ENCODE measurements at regions not wholly inside any gene's neighbourhood (a gene's known extent, or its start where the extent isn't known, plus 50 kb on each side); places are given as distances from the start of the nearest gene placed in this dataset.
"Not testable (repeated sequence)": the region's sequence is repeated elsewhere in the genome, so short reads cannot be mapped to it uniquely, and the experiment has no call there.

DNA sequence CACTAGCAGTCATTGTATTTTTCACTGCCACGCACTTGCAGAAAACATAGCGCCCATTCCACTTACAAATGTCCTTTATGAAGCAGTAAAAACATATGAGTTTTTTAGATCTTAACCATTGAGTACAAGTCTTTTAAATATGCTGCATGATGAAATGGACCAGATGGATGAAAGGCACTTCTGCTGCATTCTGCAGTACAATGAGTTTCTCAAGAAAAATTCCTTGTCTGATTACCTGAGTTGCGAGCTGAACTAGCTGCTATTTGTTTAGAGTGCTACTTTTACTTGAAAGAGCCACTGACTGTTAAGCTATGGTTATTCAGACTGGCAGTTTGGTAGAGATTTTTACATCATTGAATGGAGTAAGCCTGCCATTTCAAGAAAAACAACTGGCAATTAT is 825.5 kb upstream of the ACVR2A start:
- H3K4me3 Mint-ChIP-seq, result no peak overlapping the region
- peaks cover 11% of the 10 kb centered on the region for H3K9me3 Mint-ChIP-seq
- no peak overlapping the region for H3K27ac Mint-ChIP-seq
- peaks cover 4% of the 10 kb centered on the region for H3K27me3 Mint-ChIP-seq
- no peaks in the 10 kb centered on the region for H3K4me1 Mint-ChIP-seq
- peaks cover 4% of the 10 kb centered on the region for H3K36me3 Mint-ChIP-seq

DNA sequence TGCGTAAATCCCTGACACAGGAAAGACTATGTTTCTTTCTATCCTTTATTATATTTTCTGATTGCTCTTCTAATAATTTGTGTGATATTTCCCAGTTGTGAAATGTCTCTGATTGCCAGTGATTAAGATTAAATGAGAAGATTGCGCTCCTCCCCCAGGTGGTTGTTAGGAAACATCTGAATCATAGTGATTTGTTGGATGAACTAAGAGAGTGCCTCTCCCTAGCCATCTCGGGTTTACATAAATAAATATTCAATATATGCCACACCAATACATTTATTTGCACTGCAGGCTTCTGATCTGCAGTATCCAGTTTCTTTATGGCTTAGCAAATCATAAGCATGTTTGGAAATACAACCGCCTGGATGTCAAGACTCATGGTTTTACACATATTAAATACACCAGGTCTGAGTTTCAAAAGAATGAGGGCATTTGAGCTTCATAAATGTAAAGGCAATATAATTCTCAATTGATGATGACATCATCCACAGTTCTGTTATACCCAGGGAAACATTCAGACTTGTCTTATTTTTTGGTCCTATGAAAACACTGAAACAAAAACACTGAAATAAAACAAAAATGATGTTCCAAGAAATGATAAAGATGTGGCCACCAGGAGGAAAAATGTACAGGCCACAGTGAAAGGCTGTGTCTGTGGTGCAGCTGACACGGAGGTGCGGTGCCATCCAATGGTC is 826.7 kb upstream of the ACVR2A start:
- Mint-ChIP-seq H3K27me3 (peaks cover 3% of the 10 kb centered on the region), H3K4me1 (no peaks in the 10 kb centered on the region), H3K36me3 (peaks cover 4% of the 10 kb centered on the region), H3K27ac (no peak overlapping the region), H3K4me3 (no peak overlapping the region), H3K9me3 (peaks cover 8% of the 10 kb centered on the region)

DNA sequence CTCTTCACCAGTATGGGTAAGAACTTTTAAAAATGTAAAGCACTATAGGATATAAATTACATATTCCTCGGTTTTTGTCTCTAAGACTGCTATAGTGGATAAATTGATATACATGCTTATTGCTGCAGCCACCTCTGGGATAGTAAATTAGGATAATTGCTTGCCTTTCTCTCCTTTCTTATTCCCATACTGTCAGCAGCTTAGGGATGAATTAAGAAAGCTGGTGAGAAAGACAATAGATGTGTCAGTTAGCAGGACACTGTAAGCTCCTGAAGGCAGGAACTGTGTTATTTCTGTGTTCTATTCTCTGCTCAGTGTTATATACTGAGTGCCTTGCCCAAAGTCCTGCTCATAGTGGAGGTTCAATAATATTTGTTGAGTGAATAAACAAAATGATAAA is 828.6 kb upstream of the ACVR2A start:
- no peaks in the 10 kb centered on the region for H3K9me3 Mint-ChIP-seq
- no peak overlapping the region for H3K4me3 Mint-ChIP-seq
- H3K27me3 Mint-ChIP-seq, result peaks cover 1% of the 10 kb centered on the region
- no peaks in the 10 kb centered on the region for H3K36me3 Mint-ChIP-seq
- no peak overlapping the region for H3K27ac Mint-ChIP-seq
- no peaks in the 10 kb centered on the region for H3K4me1 Mint-ChIP-seq

DNA sequence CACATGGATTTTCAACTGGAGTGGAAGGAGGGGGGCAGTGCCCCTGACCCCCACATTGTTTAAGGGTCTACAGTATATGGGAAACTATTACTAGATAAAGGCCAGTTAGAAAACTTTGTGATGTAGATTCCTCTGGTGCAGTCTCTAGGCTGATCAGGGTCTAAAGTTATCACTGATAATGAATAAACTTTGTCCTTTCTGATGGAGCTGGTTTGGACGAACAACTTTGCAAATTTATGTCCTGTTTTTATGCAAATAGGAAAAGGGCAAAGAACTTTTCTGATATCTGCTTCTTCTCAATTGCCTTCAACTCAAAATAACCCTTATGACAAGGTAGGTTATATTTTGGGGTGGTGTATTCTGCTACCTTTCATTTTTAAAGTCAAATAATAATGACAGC is 829.2 kb upstream of the ACVR2A start:
- no peaks in the 10 kb centered on the region for H3K36me3 Mint-ChIP-seq
- no peak overlapping the region for H3K4me3 Mint-ChIP-seq

DNA sequence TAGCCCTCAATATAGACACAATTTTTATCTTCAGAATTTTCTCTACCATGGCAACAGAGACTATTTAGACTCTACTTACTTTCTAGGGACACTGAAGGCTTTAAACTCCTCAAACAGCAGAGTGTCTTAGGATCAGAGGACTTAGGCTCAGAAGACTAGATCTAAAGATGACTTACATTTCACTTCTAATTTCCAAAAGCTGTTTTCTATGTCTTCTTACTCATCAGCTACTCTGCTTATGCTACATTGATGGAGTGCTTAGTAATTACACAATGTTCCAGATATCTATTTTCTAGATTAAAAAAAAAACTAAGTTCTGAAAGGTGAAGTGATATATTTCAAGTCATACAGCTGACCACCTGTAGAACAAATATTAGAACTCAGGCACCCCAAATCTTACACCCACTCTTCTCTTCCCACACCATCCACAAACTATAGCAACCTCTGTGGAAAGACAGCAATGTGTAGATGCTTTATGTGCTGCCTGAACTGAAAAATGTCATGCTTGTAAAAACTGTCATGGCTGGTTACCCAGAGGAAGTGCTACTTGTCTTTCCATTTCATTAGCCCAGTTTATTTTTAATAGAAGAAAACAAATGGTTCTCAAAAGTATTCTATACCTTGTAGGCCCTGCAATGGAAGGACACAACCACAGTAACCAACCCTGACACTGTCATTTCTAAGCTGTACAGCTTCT is 831.0 kb upstream of the ACVR2A start:
- Mint-ChIP-seq H3K36me3 (no peaks in the 10 kb centered on the region), H3K27me3 (peaks cover 3% of the 10 kb centered on the region), H3K9me3 (no peaks in the 10 kb centered on the region), H3K4me3 (no peak overlapping the region), H3K4me1 (no peaks in the 10 kb centered on the region), H3K27ac (no peak overlapping the region)

More for the DNA sequence above, 829.2 kb upstream of the ACVR2A start:
- Mint-ChIP-seq H3K4me1 (no peaks in the 10 kb centered on the region), H3K9me3 (no peaks in the 10 kb centered on the region), H3K27me3 (peaks cover 1% of the 10 kb centered on the region), H3K27ac (no peak overlapping the region)

DNA sequence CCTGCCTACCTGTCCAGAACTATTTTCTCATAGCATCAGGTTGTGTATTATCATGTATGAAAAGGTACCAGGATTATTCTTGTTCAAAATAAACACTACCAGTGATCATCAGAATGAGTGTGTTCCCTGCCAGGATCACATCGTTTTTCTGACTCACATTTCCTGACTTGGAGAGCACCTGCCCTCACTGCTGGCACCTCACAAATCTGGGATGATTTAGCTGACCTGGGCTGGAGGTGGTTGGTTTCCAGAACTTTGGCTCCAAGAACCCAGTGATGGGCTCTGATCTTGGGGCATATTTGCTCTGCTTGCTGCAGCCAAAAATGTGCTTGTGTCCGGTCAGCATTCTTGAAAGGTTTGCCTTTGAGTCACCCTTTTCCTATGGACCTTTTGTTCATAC is 836.3 kb upstream of the ACVR2A start:
- H3K27me3 Mint-ChIP-seq, result peaks cover 3% of the 10 kb centered on the region
- H3K4me3 Mint-ChIP-seq, result no peak overlapping the region
- no peaks in the 10 kb centered on the region for H3K9me3 Mint-ChIP-seq
- no peaks in the 10 kb centered on the region for H3K4me1 Mint-ChIP-seq
- no peak overlapping the region for H3K27ac Mint-ChIP-seq
- H3K36me3 Mint-ChIP-seq, result no peaks in the 10 kb centered on the region

DNA sequence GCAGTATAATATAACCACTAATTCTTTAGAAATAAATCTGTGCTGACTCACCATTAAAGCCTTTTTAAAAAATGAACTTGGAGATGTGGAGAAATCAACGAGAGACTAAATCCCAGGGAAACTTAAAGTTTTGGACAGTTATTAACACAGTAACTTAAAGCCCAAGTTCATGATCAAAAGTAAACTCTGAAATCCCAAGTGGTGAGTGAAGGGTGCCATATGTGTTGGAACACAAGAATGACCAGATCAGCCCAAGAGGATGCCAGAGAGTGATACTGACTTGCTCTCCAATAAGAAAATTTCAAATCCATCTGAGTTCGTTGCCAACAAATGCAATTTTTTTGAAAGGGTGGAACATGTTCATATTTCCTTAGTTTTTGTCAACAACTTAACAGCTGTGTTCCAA is 838.1 kb upstream of the ACVR2A start:
- Mint-ChIP-seq H3K27me3 (peaks cover 3% of the 10 kb centered on the region), H3K27ac (no peak overlapping the region), H3K36me3 (no peaks in the 10 kb centered on the region), H3K4me3 (no peak overlapping the region), H3K9me3 (no peaks in the 10 kb centered on the region), H3K4me1 (no peaks in the 10 kb centered on the region)

DNA sequence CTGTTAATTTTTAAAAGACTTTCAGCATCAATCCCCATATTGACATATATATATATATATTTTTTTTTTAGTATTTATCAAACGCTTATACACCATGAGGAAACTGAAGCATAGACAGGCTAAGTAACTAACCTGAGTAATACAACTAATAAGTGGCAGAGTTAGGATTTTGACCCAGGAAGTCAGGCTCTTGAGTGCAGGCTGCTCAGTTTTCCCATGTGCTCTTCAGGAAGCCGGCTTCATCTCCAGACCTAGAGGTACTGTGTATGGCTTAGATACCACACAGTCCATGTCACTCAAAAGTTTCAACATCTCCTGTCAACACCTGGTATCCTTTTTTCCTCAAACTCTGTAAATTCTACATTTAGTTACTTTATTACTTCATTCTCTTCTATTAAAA is 841.7 kb upstream of the ACVR2A start:
- no peaks in the 10 kb centered on the region for H3K27me3 Mint-ChIP-seq
- H3K27ac Mint-ChIP-seq, result no peak overlapping the region
- H3K9me3 Mint-ChIP-seq, result no peaks in the 10 kb centered on the region
- no peaks in the 10 kb centered on the region for H3K4me1 Mint-ChIP-seq
- no peaks in the 10 kb centered on the region for H3K36me3 Mint-ChIP-seq
- no peak overlapping the region for H3K4me3 Mint-ChIP-seq

DNA sequence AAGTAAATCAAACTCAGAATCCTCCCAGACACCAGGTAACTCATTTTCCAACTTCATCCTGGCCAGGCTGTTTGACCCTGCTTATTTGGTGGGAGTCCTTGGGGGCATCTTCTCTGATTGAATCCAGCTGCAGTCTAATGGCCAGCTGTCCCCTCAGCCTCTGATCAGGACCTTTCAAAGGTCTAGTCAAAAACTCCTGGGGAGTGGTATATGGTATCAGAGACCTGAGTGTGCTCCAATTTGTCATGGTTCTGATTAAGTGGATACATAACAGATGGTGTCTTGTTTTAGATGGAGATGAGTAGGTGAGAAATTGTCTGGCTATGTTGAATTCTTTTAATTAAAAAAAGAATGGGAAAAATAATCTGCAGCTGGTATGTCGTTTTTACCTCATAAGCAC is 842.6 kb upstream of the ACVR2A start:
- no peak overlapping the region for H3K4me3 Mint-ChIP-seq
- H3K9me3 Mint-ChIP-seq, result no peaks in the 10 kb centered on the region
- H3K36me3 Mint-ChIP-seq, result no peaks in the 10 kb centered on the region
- no peaks in the 10 kb centered on the region for H3K4me1 Mint-ChIP-seq
- H3K27me3 Mint-ChIP-seq, result no peaks in the 10 kb centered on the region
- H3K27ac Mint-ChIP-seq, result no peak overlapping the region

DNA sequence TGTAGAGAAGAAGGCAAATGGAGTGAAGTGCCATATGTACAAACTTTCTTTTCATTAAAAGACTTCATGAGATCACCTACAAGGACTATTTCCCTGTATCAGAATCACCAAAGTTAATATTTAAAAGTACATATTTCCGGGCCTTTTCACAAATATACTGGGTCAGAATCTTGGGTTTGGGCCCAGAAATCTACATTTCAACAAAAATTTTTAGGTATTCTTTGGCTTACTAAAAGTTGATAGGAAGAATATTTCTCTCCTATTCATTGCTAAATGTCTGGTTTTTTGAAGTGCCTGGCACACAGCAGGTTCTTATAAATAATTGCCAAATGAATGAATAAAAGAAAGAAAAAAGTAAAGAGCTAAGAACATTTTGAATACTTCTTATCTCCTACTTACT is 843.8 kb upstream of the ACVR2A start:
- no peaks in the 10 kb centered on the region for H3K4me1 Mint-ChIP-seq
- H3K4me3 Mint-ChIP-seq, result no peak overlapping the region
- no peak overlapping the region for H3K27ac Mint-ChIP-seq
- H3K27me3 Mint-ChIP-seq, result no peaks in the 10 kb centered on the region
- no peaks in the 10 kb centered on the region for H3K9me3 Mint-ChIP-seq
- no peaks in the 10 kb centered on the region for H3K36me3 Mint-ChIP-seq

DNA sequence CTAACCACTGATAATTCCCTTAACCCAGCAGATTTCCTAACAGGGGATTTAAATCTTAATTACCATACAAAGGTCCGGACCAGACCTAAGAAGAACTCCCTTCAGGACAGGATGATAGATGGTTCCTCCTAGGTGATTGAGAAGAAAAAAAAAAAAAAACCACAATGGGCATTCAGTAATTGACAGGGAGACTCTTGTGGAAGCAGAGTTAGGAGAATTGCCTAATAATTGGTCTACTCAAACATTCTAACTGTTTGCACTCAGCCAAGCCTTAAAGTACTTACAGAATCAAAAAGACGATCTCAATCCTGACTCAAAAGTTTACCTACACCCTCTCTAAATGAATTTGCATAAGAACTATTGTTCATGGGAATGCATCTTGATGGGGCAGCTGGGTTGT is 844.7 kb upstream of the ACVR2A start:
- H3K4me3 Mint-ChIP-seq, H3K36me3 Mint-ChIP-seq, H3K4me1 Mint-ChIP-seq, H3K27ac Mint-ChIP-seq, H3K27me3 Mint-ChIP-seq, H3K9me3 Mint-ChIP-seq: not testable (repeated sequence)

DNA sequence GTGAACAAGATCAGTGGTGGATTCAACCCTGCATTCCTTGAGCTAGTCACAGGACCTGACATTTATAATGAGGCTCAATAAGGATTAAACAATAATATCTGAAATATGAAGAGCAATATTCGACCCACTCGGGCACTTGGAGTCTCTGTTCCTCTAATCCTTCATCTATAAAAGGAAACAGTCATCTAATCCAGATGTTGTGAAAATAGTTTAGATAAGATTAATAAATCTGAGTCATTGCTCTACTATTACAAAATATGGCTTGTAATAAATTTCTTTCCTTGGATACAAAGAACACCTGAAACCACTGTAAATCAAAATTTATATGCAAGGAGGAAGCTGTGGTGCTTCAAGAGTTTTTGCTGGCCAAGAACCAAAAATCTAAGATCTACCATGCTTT is 846.9 kb upstream of the ACVR2A start:
- H3K9me3 Mint-ChIP-seq, result no peaks in the 10 kb centered on the region
- H3K27ac Mint-ChIP-seq, result no peak overlapping the region
- H3K27me3 Mint-ChIP-seq, result no peaks in the 10 kb centered on the region
- no peak overlapping the region for H3K4me3 Mint-ChIP-seq
- H3K36me3 Mint-ChIP-seq, result no peaks in the 10 kb centered on the region
- H3K4me1 Mint-ChIP-seq, result no peaks in the 10 kb centered on the region

DNA sequence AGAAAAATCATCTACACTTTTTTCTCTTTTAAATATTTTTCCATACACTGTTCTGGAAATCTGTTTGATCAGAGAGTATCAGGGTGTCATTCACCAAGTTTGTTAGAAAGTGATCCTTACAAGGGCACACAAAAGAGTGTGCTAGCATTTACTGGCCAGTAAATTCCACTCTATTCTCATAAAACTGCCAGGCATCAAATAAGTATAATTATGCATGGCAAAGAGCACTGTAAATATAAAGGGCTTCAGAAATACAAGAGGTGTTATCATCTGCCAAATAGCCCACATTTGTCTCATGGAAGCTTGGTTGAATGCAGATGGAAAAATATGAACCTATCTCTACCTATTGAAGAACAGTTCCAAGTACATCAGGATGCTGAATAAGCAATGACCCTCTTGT is 847.3 kb upstream of the ACVR2A start:
- Mint-ChIP-seq H3K27me3 (no peaks in the 10 kb centered on the region), H3K4me1 (no peaks in the 10 kb centered on the region), H3K4me3 (no peak overlapping the region), H3K27ac (no peak overlapping the region), H3K9me3 (no peaks in the 10 kb centered on the region), H3K36me3 (no peaks in the 10 kb centered on the region)

DNA sequence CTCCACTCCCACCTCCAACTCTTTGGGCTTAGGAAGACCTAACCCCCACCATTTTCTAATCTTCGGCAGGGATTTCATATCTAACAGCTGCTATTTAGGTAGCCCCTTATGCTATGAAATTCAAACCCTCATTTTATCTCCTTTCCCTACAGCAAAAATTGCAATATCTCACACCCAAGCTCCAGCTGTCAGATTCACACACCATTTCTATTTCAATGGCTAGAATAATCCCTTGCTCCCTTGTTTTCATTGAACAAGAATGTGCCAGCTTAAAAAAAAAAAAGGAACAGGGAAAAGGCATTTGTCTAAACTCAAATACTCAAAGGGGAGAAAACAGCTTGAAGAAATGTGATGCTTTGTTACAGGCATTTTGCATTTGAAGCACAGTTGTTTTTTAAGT is 850.6 kb upstream of the ACVR2A start:
- Mint-ChIP-seq H3K4me3 (no peak overlapping the region), H3K27me3 (peaks cover 2% of the 10 kb centered on the region), H3K9me3 (no peaks in the 10 kb centered on the region), H3K36me3 (no peaks in the 10 kb centered on the region), H3K4me1 (no peaks in the 10 kb centered on the region), H3K27ac (no peak overlapping the region)

DNA sequence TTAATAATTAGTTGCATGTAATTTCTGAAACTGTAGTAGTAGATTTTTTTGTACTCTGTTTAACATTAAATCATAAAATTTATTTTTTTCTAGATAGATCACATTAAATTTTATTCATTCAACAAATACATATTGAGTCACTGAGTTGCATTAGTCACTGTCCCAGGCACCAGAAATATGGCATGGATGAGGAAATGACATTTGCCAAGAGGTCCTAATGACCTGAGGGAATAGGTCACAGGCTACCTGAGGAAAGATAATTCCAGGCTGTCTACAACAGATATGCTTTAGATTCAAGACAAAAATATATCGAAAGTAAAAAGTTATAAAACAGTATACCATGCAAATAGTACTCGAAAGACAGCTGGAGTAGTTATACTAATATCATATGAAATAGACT is 852.4 kb upstream of the ACVR2A start:
- Mint-ChIP-seq H3K4me1 (no peaks in the 10 kb centered on the region), H3K27me3 (peaks cover 2% of the 10 kb centered on the region), H3K9me3 (no peaks in the 10 kb centered on the region), H3K36me3 (no peaks in the 10 kb centered on the region), H3K4me3 (no peak overlapping the region), H3K27ac (no peak overlapping the region)

DNA sequence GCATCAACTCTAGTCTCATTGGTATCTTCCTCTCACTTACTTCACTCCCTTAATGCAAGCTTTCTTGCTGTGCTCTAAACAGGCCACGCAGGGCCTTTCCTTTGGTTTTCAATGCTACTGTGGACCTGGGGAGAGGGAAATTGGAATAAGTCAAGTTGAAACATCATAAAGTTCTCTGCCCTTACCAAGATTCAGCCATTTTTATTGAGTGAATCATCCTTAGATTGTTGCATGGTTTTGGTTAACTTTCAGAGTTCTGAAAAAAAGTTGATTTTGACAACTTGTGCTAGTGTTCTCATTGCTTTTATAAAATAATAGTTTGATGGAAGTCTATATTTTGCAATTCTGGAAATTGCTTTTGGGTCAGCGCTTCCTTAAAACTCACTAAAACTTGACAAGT is 852.8 kb upstream of the ACVR2A start:
- Mint-ChIP-seq H3K27me3 (peaks cover 2% of the 10 kb centered on the region), H3K27ac (no peak overlapping the region), H3K9me3 (no peaks in the 10 kb centered on the region), H3K36me3 (no peaks in the 10 kb centered on the region), H3K4me3 (no peak overlapping the region), H3K4me1 (no peaks in the 10 kb centered on the region)

Data from activated naive CD4-positive, alpha-beta T cell treated with anti-CD3 and anti-CD28 coated beads, Interleukin-2, amount 50 U/mL, for 24 hours (primary cell).